Fibroblast of gingiva (primary cell): ENCODE measurements at regions not wholly inside any gene's neighbourhood (a gene's known extent, or its start where the extent isn't known, plus 50 kb on each side); places are given as distances from the start of the nearest gene placed in this dataset.

Experiments
- DNase-seq: peaks from one replicate; pipeline ENCODE4 v3.0.0-alpha.2; 2011; ENCODE audit warnings: low read depth

GRCh38 chr9:99544526-99544925, 277.2 kb upstream of the NR4A3 start:
- DNase-seq, result peak; percentile 73

- DNase-seq, result no peak
Measured at GRCh38 chr9:99549441-99549840, 272.2 kb upstream of the NR4A3 start.

- no peak for DNase-seq
Measured at GRCh38 chr9:99555792-99556191, 265.9 kb upstream of the NR4A3 start.

GRCh38 chr9:99556998-99557397, 264.7 kb upstream of the NR4A3 start:
- DNase-seq, result no peak

- no peak for DNase-seq
Measured at GRCh38 chr9:99557816-99558215, 263.9 kb upstream of the NR4A3 start.

GRCh38 chr9:99559776-99560175, 261.9 kb upstream of the NR4A3 start:
- no peak for DNase-seq

- DNase-seq, result no peak
Measured at GRCh38 chr9:99560561-99560960, 261.1 kb upstream of the NR4A3 start.

- DNase-seq, result no peak
Measured at GRCh38 chr9:99561509-99561917, 260.2 kb upstream of the NR4A3 start.

- DNase-seq, result no peak
Measured at GRCh38 chr9:99561961-99562565, 259.6 kb upstream of the NR4A3 start.

- DNase-seq, result no peak
Measured at GRCh38 chr9:99563364-99563763, 258.3 kb upstream of the NR4A3 start.

- DNase-seq, result no peak
Measured at GRCh38 chr9:99565203-99565602, 256.5 kb upstream of the NR4A3 start.

GRCh38 chr9:99567436-99567835, 254.2 kb upstream of the NR4A3 start:
- DNase-seq, result no peak

GRCh38 chr9:99569840-99570239, 251.8 kb upstream of the NR4A3 start:
- no peak for DNase-seq

GRCh38 chr9:99572567-99572966, 249.1 kb upstream of the NR4A3 start:
- no peak for DNase-seq

GRCh38 chr9:99573085-99573484, 248.6 kb upstream of the NR4A3 start:
- DNase-seq, result no peak

GRCh38 chr9:99573886-99574285, 247.8 kb upstream of the NR4A3 start:
- DNase-seq, result no peak

- no peak for DNase-seq
Measured at GRCh38 chr9:99576002-99576401, 245.7 kb upstream of the NR4A3 start.

GRCh38 chr9:99576876-99577275, 244.8 kb upstream of the NR4A3 start:
- no peak for DNase-seq

GRCh38 chr9:99577351-99577750, 244.3 kb upstream of the NR4A3 start:
- no peak for DNase-seq

- no peak for DNase-seq
Measured at GRCh38 chr9:99578666-99579065, 243.0 kb upstream of the NR4A3 start.

- no peak for DNase-seq
Measured at GRCh38 chr9:99579964-99580363, 241.7 kb upstream of the NR4A3 start.

- DNase-seq, result no peak
Measured at GRCh38 chr9:99582814-99583213, 238.9 kb upstream of the NR4A3 start.

GRCh38 chr9:99588299-99588698, 233.4 kb upstream of the NR4A3 start:
- no peak for DNase-seq

GRCh38 chr9:99588747-99589146, 232.9 kb upstream of the NR4A3 start:
- no peak for DNase-seq

- no peak for DNase-seq
Measured at GRCh38 chr9:99590410-99590809, 231.3 kb upstream of the NR4A3 start.
